D341Med (cell line): ENCODE measurements at regions not wholly inside any gene's neighbourhood (a gene's known extent, or its start where the extent isn't known, plus 50 kb on each side); places are given as distances from the start of the nearest gene placed in this dataset.
"Not testable (repeated sequence)": the region's sequence is repeated elsewhere in the genome, so short reads cannot be mapped to it uniquely, and the experiment has no call there.

Experiments used
- DNase-seq: peaks from one replicate; pipeline ENCODE4 v3.0.0; 2012; ENCODE audit warnings: low spot score

- no peak for DNase-seq
Observed at GRCh38 chr5:171542525-171543140, 123.2 kb downstream of the FGF18 start.

DNA sequence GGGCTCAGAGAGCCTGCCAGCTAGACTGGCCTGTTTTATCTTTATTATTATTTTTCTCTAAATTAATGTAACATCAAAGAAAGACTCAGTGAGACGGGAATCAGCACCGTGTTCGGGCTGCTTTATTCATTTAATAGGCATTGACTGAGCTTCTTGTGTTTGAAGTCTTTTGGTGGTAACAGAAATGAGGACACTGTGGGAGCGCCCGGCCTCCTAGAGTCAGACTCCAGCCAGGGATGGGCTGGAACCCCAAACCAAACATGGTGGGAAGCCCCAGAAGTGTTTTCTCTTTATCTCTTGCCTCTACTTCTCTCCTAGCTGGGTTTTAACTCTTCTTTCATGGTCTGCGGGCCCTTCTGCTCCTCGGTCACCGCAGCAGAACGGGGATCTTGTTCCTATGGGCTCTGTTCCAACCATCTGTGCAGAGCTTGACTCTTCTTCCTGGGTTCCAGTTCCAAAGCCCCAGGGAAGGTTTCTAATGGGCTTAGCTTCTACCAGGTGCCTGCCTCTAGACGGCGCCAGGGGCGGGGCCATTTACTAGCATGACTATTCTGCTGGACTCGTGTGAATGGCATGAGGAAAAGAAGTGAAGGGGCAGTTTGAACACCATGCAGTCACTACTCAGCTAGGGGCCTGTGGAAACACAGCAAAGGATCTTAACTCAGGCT is 123.8 kb downstream of the FGF18 start:
- DNase-seq: no peak

DNA sequence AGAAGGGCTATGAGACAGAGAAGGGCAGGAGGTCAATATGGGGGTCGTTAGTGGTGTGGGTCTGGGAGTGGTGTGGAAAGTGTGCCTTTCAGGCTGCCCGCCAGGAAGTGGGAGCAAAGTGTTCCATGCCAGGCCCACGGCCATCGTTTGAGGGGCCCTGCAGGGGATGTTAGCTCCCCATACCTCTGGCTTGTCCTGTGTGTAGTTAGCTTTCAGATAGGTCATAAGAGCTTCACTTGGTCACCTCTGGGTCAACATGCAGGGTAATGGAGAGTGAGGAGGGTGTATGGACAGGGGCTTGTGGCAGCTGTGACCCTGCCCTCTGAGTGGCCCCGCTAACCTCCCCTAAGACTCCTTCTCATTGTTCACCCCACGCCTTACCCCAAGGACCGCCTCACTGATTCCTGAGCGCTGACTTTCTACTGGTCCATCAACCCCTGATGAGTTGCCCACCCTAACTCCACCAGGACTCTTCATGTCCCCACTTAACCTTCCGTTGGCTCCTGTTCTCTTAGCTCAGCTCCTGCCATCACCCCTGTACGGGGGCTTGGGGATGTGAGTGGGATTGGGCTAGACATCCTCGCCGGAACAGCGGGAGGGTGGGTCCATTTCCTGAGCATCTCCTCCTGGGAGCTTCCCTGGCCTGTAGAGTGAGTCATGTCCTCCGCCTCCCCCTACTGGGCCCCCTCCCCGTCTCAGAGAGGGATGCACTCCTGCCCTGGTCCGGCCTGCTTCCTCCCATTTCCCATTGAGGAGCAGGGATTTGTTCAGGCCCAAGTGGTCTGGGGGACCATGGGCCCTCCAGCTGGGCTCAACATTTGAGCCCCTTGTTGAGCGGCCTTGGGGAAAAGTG is 125.7 kb downstream of the FGF18 start:
- no peak for DNase-seq

GRCh38 chr5:171549274-171549673 is 129.8 kb downstream of the FGF18 start:
- no peak for DNase-seq

DNA sequence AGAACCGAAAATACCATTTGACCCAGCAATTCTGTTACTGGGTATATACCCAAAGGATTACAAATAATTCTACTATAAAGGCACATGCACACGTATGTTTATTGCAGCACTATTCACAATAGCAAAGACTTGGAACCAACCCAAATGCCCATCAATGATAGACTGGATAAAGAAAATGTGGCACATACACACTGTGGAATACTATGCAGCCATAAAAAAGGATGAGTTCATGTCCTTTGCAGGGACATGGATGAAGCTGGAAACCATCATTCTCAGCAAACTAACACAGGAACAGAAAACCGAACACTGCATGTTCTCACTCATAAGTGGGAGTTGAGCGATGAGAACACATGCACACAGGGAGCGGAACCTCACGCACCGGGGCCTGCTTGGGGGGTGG is 134.4 kb downstream of the FGF18 start:
- DNase-seq: not testable (repeated sequence)

GRCh38 chr5:171555160-171555559 is 135.7 kb downstream of the FGF18 start:
- no peak for DNase-seq

- no peak for DNase-seq
Observed at GRCh38 chr5:171562822-171563221, 143.4 kb downstream of the FGF18 start.

- DNase-seq: no peak
Observed at GRCh38 chr5:171568389-171568788, 148.9 kb downstream of the FGF18 start.

DNA sequence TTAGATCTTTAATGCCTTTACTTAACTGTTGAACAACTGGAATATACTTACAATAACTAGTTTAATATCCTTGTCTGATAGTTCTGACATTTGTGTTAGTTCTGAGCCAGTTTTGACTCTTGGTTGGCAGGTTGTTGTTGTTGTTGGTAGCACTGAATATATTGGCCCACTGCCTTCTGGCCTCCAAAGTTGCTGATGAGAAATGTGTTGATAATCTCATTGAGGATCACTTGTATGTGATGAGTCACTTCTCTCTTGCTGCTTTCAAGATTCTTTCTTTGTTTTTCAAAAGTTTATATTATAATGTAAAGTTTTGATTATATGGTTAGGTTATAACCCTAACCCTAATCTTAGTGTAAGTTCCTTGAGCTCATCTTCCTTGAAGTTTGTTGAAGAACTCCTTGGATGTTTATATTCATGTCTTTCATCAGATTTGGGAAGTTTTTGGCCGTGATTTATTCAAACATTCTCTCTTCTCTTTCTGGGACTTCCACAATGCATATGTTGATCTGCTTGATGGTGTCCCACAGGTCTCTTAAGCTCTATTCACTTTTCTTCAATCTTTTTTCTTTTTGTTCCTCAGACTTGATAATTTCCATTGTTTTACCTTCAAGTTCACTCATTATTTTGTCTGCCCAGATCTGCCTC is 149.7 kb downstream of the FGF18 start:
- DNase-seq: no peak

DNA sequence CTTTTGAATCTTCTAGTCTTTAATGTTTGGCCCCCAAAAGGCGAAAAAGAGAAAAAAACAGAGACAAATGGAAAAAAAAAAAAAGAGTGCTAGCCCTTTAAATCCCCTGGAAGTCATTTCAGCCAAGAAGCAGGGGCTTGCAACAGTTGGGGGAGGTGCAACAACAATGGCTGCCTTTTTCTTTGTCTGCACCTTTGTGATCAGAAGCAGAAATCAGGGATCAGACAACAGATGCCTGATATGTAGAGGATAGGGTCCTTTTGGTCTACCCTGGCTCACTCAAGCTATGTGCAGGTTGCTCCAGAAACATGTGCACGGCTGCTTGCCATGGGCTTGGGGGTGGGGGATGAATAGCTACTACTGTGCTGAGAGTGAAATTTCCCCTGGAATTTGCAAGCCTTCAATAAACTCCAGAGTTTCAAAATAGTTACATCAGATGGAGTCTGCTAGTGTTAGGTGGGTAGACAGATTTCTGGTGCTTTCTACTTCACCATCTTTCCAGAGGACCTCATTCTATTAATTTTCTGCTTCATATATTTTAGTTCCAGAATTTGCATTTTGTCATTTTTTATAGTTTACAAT is 150.9 kb downstream of the FGF18 start:
- DNase-seq: no peak

DNA sequence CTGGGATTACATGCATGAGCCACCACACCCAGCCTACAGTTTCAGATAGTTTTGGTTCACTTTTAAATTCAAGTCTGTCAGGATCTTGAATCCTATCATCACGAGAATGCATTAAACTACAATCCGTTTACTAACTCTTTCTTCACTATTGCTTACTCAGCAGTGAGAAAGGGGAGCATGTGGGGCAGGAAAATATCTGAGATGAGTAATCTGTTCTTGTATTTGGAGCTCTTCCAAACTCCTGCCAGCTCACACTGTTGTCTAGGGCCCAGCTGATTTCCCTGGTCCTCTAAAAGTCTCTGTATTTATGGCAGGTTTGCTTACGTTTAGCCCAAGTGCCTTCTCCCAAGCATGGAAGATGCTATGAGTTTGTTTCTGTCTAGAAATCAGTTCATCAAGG is 152.2 kb downstream of the FGF18 start:
- no peak for DNase-seq

- no peak for DNase-seq
Observed at GRCh38 chr5:171573021-171573420, 153.6 kb downstream of the FGF18 start.

DNA sequence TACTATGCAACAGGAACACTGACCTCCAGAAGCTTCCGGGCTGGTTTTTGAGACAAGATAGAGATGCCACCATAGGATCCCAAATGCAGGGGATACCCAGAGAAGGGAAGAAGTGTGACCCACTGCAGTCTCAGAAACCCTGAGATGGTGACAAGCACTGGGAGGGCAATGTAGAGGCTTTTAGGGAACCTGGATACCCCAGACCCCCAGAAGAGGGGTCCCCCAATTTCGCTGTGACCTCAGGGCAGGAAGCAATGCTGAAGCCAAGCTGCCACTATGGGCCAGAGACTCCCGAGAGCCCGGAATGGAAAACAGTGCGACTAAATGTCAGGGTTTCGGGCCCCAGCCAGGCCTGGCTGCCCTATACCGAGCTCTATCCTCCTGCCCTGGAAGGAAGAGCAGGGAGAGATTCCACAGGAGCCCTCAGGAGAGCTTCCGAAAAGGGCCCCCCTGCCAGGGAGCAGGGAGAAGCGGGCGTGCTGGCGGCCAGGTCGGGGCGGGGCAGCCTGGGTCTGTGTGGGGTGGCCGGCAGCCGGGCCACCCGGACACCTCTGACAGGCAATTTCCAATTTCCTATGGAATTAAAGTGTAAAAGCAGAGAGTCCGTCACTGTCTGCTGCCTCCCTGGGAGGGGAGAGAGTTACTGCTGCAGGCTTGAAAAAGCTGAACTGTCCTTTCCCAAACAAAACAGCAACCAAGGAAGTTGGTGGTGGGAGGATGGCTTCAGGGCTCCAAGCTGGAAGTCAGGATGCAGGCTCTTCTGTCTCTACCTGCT is 154.2 kb downstream of the FGF18 start:
- no peak for DNase-seq

DNA sequence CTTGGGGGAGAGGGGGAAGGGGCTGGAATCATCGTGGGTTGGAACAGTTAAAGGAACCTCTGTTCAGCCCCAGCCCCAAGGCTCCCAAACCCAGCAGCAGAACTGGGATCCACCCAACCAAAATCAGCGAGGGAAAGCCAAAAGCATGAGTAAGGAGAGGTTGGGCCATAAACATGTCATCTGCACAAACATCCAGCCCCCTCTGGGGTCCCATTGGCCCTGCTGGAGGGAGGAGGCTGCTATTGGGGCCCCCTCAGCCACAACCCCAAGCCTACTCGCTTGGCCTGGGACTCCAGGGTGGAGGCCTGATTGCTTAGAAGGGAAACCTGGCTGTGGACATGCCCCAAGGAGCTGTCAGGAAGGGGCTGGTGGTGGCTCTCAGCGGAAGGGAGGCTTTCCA is 154.9 kb downstream of the FGF18 start:
- DNase-seq: no peak

- no peak for DNase-seq
Observed at GRCh38 chr5:171575386-171575785, 155.9 kb downstream of the FGF18 start.

GRCh38 chr5:171575808-171576207 is 156.4 kb downstream of the FGF18 start:
- no peak for DNase-seq

GRCh38 chr5:171577042-171577758 is 157.8 kb downstream of the FGF18 start:
- DNase-seq: no peak

DNA sequence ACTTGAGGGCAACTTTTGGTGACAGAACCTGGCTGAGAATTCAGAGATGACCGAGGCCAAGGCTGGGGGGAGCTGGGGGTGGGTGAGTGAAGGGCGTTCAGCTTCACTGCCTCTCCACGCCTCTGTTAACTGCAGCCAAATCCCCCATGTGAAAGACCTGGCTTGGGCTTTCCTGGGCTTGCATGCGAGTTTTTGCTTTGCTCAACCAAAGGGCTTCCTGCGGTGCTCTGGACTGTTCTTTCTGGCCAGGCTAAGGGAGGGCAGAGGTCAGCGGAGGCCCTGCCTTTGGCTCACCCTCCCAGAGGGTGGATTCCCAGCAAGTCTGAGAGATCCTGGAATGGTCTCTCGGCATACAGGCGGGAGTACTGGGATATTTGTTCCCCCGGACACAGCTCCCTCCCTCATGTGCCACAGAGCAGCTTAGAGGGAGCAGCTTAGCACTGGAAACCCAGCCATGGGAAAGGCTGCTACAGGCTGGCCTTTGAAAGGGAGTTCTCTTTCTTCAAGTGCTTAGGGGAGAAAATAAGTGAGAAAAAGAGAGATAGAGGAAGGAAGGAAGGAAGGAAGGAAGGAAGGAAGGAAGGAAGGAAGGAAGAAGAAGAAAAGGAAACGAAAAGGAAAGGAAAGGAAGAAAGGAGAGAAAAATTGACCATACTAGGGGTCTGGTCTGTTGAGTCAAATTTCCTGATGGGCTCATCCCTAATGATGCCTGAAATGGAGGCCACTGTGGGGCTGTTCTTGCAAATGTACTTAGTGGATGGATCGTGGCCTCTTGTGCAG is 158.8 kb downstream of the FGF18 start:
- no peak for DNase-seq

GRCh38 chr5:171578829-171579491 is 159.5 kb downstream of the FGF18 start:
- no peak for DNase-seq
